ENCODE measurements at regions not wholly inside any gene's neighbourhood (a gene's known extent, or its start where the extent isn't known, plus 50 kb on each side); places are given as distances from the start of the nearest gene placed in this dataset.
"Not testable (repeated sequence)": the region's sequence is repeated elsewhere in the genome, so short reads cannot be mapped to it uniquely, and the experiment has no call there.

GRCh38 chr17:51421525-51421924 lies 161.2 kb downstream of the UTP18 start:
- no peak for DNase-seq
- Histone ChIP-seq H3K9me3 (ENCODE audit: control insufficient read depth, low read length) (no peaks in the 10 kb centered on the region), H3K27ac (ENCODE audit: low read length) (no peak overlapping the region), H3K4me1 (ENCODE audit: control insufficient read depth, insufficient read depth, low read length) (no peaks in the 10 kb centered on the region), H3K4me3 (ENCODE audit: low read length) (no peak overlapping the region), H3K27me3 (ENCODE audit: control insufficient read depth, insufficient read depth) (no peaks in the 10 kb centered on the region)
- WGBS = 83% methylated on average over 3 of the region's 3 CpGs
- no peak for ATAC-seq
- intact Hi-C loops (cut with DNase I) = no loop called here

DNA sequence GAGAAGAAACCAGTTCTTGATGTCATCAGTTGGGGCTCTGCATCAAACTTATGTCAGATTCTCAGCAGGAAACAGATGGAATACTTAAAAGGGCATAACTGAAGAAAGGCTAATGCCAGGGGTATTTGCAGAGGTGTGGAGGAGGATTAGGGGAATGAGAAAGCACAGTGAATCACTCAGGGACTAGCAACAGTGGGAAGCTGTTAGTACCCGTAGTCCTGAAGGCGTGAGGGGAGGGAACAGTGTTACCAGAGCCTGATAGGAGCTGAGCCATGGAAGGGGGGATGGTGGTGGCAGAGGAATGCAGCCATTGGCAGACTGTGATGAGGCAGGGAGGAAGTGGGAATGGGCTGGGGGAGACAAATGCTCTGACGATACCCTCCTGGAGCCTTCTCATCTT lies 162.3 kb downstream of the UTP18 start:
- 64% methylated on average over 3 of the region's 3 CpGs for WGBS

GRCh38 chr17:51423421-51424160 lies 163.2 kb downstream of the UTP18 start:
- Histone ChIP-seq H3K27me3 (ENCODE audit: control insufficient read depth, insufficient read depth) (no peaks in the 10 kb centered on the region), H3K4me1 (ENCODE audit: control insufficient read depth, insufficient read depth, low read length) (no peaks in the 10 kb centered on the region), H3K27ac (ENCODE audit: low read length) (no peak overlapping the region), H3K9me3 (ENCODE audit: control insufficient read depth, low read length) (no peaks in the 10 kb centered on the region), H3K4me3 (ENCODE audit: low read length) (no peak overlapping the region)
- WGBS = 63% methylated on average over 3 of the region's 3 CpGs
- ATAC-seq (no peak), DNase-seq (no peak)
- intact Hi-C loops (cut with DNase I) = no loop called here

More for the DNA sequence above, 162.3 kb downstream of the UTP18 start:
- DNase-seq (no peak), ATAC-seq (no peak)
- H3K9me3 ChIP-seq (ENCODE audit: control insufficient read depth, low read length) = no peaks in the 10 kb centered on the region
- H3K4me1 ChIP-seq (ENCODE audit: control insufficient read depth, insufficient read depth, low read length) = no peaks in the 10 kb centered on the region
- no peaks in the 10 kb centered on the region for H3K27me3 ChIP-seq (ENCODE audit: control insufficient read depth, insufficient read depth)
- H3K4me3 ChIP-seq (ENCODE audit: low read length) = no peak overlapping the region
- intact Hi-C loops (cut with DNase I) = no loop called here
- H3K27ac ChIP-seq (ENCODE audit: low read length) = no peak overlapping the region

DNA sequence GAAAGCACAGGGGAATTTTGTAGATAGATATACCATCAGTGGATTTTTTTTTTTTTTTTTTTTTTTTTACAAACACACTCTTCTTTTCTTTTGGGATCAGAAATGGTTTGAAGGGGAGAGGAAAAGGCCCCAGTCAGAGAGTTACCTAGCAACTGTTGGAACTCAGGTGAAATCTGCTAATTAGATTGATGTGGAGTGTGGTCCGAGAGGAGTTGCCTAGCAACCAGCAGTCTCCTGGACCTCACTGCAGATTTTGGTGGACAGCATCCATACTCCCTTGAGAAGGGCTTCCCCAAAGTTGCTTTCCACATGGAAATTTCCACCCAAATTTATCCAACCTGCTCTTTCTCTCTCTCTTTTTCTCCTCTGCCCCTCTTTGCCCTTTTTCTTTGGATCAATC lies 165.4 kb downstream of the UTP18 start:
- ATAC-seq = no peak
- intact Hi-C loops (cut with DNase I) = no loop called here
- WGBS = 82% methylated on average over 1 of the region's 1 CpG
- Histone ChIP-seq H3K9me3 (ENCODE audit: control insufficient read depth, low read length) (no peaks in the 10 kb centered on the region), H3K4me1 (ENCODE audit: control insufficient read depth, insufficient read depth, low read length) (peaks cover 2% of the 10 kb centered on the region), H3K4me3 (ENCODE audit: low read length) (no peak overlapping the region), H3K27me3 (ENCODE audit: control insufficient read depth, insufficient read depth) (no peaks in the 10 kb centered on the region), H3K27ac (ENCODE audit: low read length) (no peak overlapping the region)
- DNase-seq = no peak

DNA sequence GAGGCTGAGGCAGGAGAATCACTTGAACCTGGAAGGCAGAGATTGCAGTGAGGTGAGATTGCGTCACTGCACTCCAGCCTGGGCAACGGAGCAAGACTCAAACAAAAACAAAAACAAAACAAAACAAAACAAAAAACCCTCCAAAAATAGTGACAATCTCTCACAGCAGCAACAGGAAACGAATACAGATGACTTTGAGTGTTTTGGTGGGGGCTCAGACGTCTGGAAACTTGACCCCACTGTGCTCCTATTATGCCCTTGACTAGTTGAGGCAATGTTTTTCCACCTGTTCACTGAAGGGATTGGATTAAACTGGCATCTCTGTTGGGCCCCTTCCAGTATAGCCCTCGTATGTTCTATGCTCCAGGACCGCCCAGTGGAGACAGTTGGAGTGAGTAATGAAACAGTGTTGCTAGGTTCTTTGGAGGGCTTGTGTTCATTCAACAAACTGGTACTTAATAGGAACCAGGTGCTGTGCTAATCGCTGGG lies 167.0 kb downstream of the UTP18 start:
- intact Hi-C loops (cut with DNase I) = no loop called here
- WGBS = 48% methylated on average over 7 of the region's 7 CpGs
- DNase-seq = no peak
- Histone ChIP-seq H3K27me3 (ENCODE audit: control insufficient read depth, insufficient read depth) (no peaks in the 10 kb centered on the region), H3K4me1 (ENCODE audit: control insufficient read depth, insufficient read depth, low read length) (peaks cover 2% of the 10 kb centered on the region), H3K27ac (ENCODE audit: low read length) (peak overlapping the region; percentile 24), H3K9me3 (ENCODE audit: control insufficient read depth, low read length) (no peaks in the 10 kb centered on the region), H3K4me3 (ENCODE audit: low read length) (no peak overlapping the region)
- ATAC-seq = peak in 1 of 2 donors; percentile 58

DNA sequence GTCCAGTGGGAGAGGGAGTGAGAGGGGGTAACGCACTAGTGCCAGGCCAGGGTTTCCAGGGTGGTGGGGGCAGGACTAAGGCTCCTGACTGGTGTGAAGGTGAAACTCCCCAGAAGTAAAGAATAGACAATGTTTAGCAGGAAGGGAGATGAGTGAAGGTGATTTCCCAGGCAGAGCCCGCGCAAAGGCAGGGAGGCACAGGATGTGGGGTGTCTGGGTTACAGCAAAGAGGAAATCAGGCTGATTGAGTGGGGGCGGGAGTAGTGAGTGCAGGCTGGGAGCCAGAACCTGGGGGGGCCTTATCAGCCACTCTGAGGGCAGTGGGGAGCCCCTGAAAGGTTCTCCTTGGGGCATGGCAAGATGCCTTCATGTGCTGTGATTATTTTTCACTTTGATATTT lies 167.5 kb downstream of the UTP18 start:
- DNase-seq (no peak), ATAC-seq (peak in 1 of 2 donors; percentile 79)
- intact Hi-C loops (cut with DNase I) = no loop called here
- Histone ChIP-seq H3K4me1 (ENCODE audit: control insufficient read depth, insufficient read depth, low read length) (peaks cover 2% of the 10 kb centered on the region), H3K4me3 (ENCODE audit: low read length) (no peak overlapping the region), H3K9me3 (ENCODE audit: control insufficient read depth, low read length) (no peaks in the 10 kb centered on the region), H3K27me3 (ENCODE audit: control insufficient read depth, insufficient read depth) (no peaks in the 10 kb centered on the region), H3K27ac (ENCODE audit: low read length) (peak overlapping the region; percentile 24)
- WGBS = 41% methylated on average over 4 of the region's 4 CpGs

- intact Hi-C loops (cut with DNase I) = no loop called here
These were observed 168.5 kb downstream of the UTP18 start for GRCh38 chr17:51428668-51429495.

DNA sequence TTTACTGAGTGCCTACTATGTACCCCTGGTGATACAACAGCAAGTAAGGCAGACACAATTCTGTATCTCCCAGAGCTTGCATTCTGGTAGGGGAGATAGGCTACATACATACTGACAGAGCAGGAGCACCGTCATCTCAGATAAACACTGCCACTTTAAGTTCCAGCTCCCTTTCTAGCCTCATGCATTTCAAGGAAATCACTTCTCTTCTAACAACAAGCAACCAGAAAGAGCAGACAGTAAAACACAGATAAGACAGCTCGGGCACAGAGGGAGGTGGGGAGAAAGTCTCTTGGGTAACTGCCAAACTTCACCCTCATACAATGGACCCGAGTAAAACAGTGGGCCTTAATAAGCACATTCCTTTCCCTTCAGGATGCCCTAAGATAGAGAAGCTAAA lies 169.6 kb downstream of the UTP18 start:
- 16% methylated on average over 3 of the region's 3 CpGs for WGBS
- ATAC-seq; H3K27me3 ChIP-seq (ENCODE audit: control insufficient read depth, insufficient read depth); H3K4me3 ChIP-seq (ENCODE audit: low read length); intact Hi-C loops (cut with DNase I); DNase-seq; H3K27ac ChIP-seq (ENCODE audit: low read length); H3K4me1 ChIP-seq (ENCODE audit: control insufficient read depth, insufficient read depth, low read length); H3K9me3 ChIP-seq (ENCODE audit: control insufficient read depth, low read length): not testable (repeated sequence)

More at GRCh38 chr17:51428668-51429495, 168.5 kb downstream of the UTP18 start:
- Histone ChIP-seq H3K4me1 (ENCODE audit: control insufficient read depth, insufficient read depth, low read length) (peaks cover 2% of the 10 kb centered on the region), H3K27me3 (ENCODE audit: control insufficient read depth, insufficient read depth) (no peaks in the 10 kb centered on the region), H3K4me3 (ENCODE audit: low read length) (no peak overlapping the region), H3K9me3 (ENCODE audit: control insufficient read depth, low read length) (no peaks in the 10 kb centered on the region), H3K27ac (ENCODE audit: low read length) (no peak overlapping the region)
- peak in 1 of 2 donors; percentile 45 for ATAC-seq
- 44% methylated on average over 8 of the region's 8 CpGs for WGBS
- DNase-seq = peak in 1 of 3 donors; percentile 57

DNA sequence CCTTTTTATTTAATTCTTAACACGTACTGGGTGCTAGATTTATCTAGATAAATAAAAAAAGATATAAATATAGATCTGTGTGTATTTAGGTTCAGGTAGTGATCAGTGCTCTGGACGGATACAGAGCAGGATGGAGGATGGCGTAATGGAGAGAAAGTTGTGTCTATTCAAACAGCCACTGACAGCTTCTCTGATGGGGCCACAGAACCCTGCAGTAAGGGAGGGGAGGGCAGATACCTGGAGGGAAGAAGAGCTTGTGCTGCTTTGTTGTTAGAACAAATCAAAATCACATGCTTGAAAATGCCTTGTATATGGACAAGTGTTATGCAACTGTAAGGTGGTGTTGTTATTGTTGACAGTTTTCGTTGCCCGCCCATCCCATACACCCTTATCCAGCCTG lies 170.2 kb downstream of the UTP18 start:
- Histone ChIP-seq H3K9me3 (ENCODE audit: control insufficient read depth, low read length) (no peaks in the 10 kb centered on the region), H3K4me1 (ENCODE audit: control insufficient read depth, insufficient read depth, low read length) (peaks cover 2% of the 10 kb centered on the region), H3K27ac (ENCODE audit: low read length) (no peak overlapping the region), H3K27me3 (ENCODE audit: control insufficient read depth, insufficient read depth) (no peaks in the 10 kb centered on the region), H3K4me3 (ENCODE audit: low read length) (no peak overlapping the region)
- 91% methylated on average over 5 of the region's 5 CpGs for WGBS
- intact Hi-C loops (cut with DNase I) = no loop called here
- DNase-seq (no peak), ATAC-seq (no peak)

- no peak for DNase-seq
- Histone ChIP-seq H3K9me3 (ENCODE audit: control insufficient read depth, low read length) (no peaks in the 10 kb centered on the region), H3K27ac (ENCODE audit: low read length) (no peak overlapping the region), H3K4me3 (ENCODE audit: low read length) (no peak overlapping the region), H3K4me1 (ENCODE audit: control insufficient read depth, insufficient read depth, low read length) (peaks cover 4% of the 10 kb centered on the region), H3K27me3 (ENCODE audit: control insufficient read depth, insufficient read depth) (no peaks in the 10 kb centered on the region)
- 80% methylated on average over 7 of the region's 7 CpGs for whole genome bisulfite sequencing
- ATAC-seq = no peak
- intact Hi-C loops (cut with DNase I) = no loop called here
These were observed 174.3 kb downstream of the UTP18 start for GRCh38 chr17:51434434-51435170.

DNA sequence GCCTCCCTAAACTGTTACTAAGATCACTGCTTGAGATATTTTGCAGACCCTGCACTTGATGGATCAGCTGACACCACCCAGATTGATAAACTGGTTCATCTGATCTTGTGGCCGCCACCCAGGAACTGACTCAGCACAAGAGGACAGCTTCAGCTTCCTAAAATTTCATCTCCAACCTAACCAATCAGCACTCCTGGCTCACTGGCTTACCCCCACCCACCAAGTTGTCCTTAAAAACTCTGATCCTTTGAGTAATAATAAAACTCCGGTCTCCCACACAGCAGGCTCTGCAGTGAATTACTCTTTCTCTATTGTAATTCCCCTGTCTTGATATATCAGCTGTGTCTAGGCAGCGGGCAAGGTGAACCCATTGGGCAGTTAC lies 174.8 kb downstream of the UTP18 start:
- peaks cover 1% of the 10 kb centered on the region for H3K4me1 ChIP-seq (ENCODE audit: control insufficient read depth, insufficient read depth, low read length)
- DNase-seq = no peak
- H3K9me3 ChIP-seq (ENCODE audit: control insufficient read depth, low read length) = no peaks in the 10 kb centered on the region
- no peak overlapping the region for H3K27ac ChIP-seq (ENCODE audit: low read length)
- no peaks in the 10 kb centered on the region for H3K27me3 ChIP-seq (ENCODE audit: control insufficient read depth, insufficient read depth)
- intact Hi-C loops (cut with DNase I) = no loop called here
- WGBS = 58% methylated on average over 3 of the region's 3 CpGs
- H3K4me3 ChIP-seq (ENCODE audit: low read length) = no peak overlapping the region
- ATAC-seq = no peak

All from right cardiac atrium (tissue), 5 donors.